ENCODE measurements at regions not wholly inside any gene's neighbourhood (a gene's known extent, or its start where the extent isn't known, plus 50 kb on each side); places are given as distances from the start of the nearest gene placed in this dataset.

DNA sequence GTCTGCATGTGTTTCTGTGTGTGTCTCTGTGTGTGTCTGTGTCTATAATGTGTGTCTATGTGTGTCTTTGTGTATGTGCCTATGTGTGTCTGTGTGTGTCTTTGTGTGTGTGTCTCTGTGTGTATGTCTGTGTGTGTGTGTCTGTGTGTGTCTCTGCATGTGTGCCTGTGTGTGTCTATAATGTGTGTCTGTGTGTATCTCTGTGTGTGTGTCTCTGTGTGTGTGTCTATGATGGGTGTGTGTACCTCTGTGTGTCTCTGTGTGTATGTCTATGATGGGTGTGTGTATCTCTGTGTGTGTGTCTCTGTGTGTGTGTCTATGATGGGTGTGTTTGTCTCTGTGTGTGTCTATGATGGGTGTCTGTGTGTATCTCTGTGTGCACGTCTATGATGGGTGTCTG is 126.2 kb upstream of the GPC1 start:
- no peak for DNase-seq (ENCODE audit: low read depth in 2 of 3, low spot score in 2 of 3)

DNA sequence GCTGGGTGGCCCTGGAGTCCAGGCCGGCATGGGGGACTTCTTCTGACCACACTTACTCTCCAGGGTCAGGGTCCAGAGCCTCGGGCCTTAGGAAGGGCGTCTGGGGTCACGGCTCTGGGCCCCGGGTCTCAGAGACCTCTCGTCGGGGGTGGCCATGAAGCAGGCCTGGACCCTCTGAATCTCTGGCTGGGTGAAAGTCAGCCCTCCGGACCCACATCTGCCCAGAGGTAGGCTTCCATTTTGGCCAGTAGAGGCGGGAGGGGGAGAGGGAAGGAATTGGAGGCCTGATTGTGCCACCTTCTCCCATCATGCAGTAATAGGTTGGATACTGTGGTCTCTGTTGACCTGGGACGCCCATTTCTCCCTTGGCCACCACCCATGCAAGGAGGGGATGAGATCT is 125.3 kb upstream of the GPC1 start:
- no peak for DNase-seq (ENCODE audit: low read depth in 2 of 3, low spot score in 2 of 3)

DNA sequence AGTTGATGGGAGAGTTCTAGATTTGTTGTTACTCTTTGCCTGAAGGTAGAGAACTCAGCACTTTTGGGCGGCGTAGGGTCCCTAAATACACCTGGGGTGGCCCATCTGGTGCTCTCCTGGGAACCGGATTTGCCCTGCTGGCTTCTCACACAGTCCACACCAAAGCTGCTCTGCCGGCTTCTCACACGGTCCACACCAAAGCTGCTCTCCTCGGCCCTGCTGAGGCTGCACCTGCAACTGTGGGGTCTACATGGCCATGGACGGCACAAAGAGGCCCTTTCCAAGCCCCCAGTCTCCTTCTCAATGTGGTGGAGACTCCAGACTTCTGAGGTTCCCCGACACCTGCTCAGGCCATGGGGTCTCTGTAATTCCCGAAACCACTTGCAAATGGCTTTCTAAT is 124.8 kb upstream of the GPC1 start:
- no peak for DNase-seq (ENCODE audit: low read depth in 2 of 3, low spot score in 2 of 3)

DNA sequence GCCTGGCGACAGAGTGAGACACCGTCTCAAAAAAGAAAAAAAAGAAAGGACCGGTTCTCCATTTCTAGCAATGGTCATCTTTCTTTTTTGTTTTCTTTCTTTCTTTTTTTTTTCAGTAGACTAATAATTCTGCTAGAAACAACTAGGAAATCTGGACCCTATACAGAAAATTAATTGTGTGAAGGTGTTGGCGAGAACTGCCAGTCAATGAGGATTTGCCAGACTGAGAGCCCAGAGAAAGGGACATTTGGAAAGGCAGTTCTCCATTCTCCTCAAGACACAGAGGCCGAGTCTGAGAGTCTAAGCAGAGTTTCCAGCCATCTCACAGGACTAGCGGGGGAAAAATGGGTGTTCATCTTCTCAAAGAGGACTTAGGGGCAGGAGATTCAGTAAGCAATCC is 123.6 kb upstream of the GPC1 start:
- DNase-seq (ENCODE audit: low read depth in 2 of 3, low spot score in 2 of 3): no peak

DNA sequence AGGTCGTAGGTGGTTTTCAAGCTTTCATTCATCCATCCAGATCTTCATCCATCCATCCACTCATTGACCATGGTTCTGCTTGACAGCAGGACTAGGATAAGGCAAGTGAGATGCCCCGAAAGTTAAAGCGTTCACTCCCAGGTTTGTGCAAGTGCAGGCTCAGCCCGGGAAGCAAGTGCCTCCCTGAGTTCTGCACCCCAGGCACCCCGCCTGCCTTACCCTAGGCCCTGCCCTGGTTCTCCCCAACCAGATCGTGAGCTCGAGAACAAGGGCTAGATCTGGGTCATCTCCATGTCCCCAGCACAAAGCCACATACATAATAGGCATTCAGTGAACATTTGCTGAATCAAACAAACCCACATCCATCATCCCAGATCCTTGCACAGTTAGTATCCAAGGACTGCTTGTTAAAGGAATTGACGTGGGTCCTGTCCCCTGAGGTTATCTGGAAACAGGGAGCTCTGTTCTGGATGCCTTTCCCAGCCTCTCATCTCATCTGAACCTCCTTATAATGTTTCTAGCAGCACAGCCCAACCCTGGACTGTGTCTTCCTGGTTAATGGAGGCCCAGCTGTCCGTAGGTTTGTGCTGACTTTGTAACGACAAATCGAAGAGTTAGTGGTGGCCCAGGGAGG is 116.1 kb upstream of the GPC1 start:
- no peak for DNase-seq (ENCODE audit: low read depth in 2 of 3, low spot score in 2 of 3)

DNA sequence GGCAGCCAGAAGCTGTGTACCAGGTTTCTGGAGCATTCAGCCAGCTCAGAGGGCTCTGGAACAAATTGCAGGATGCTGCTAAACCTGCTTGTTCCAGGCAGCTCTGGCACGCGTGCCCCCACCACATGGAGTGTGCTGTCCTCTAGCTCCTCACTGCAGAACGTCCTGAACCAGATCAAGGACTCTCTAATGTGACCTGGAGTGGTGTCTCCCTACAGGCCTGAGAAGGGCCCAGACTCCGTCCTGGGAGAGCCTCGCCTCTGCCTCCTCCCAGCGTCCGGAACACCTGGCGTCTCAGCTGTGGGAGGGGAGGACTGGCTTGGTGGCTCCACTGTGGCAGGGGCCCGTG is 115.6 kb upstream of the GPC1 start:
- DNase-seq (ENCODE audit: low read depth in 2 of 3, low spot score in 2 of 3): no peak

DNA sequence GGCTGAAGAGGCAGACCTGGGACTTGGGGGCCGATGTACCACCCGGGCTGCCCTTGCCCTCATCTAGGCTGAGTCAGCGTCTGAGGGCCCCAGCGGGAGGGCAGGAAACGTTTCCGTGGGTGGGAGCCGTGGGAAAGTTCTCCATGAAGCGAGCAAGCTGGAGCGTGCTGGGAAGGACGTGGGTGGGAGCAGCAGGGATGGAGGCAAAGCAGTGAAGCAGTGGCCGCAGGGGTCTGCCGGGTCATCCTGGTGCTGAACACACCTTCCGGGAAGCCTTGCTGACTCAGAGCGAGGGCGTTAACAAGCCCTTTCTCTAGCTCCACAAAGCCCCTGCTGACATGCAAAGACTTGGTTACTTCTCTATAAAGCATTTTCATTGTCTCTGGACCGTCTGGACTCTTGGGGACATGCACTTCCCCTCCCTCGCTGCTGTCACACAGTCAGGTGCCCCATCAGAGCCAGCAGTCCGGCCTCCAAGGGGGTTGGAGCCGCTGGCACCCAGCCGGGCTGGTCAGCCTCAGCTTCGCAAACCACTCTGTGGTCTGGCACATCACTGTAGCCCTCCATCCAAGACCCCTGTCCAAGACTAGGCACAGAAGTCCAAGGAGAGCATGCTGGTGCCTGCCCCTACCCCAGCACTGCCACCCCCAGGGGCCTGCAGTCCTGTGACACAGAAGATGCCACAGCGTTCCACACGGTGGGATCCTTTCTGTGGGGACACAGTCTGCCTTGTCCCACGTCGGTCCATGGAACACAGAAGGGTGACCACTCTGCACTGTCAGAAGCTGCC is 115.1 kb upstream of the GPC1 start:
- no peak for DNase-seq (ENCODE audit: low read depth in 2 of 3, low spot score in 2 of 3)

DNA sequence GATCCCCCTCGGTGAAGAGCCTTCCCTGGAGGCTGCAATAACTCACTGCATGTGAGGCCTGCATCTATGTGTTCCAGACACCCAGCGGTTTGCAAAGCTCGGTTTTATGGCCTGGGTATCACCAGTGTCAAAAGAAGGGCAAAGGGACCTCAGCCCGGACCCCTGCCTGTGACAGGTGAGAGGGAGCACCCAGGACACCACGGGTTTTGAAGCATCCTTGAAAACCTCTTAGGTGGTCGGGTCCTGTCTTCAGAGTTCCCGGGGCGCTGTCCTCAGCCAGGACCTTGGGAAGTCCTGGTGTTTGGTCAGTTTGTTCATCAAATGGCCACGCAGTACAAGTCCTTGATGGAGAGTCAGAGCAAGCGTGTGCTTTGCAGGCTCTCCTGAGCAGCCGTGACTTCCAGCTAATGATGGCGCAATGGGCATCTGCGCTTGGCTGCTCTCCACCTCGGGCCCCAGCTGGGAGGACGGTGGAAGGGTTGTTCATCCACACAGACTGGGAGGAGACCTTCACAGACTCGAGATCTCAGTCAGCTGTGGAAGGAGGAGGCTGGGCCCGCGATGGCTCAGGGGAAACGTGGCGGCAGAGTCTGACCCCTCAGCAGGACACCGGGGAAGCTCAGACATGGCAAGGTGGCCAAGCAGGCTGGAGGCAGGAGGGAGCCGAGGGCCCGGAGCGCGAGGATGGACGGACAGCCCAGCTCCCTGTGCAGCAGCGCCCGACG is 113.1 kb upstream of the GPC1 start:
- DNase-seq (ENCODE audit: low read depth in 2 of 3, low spot score in 2 of 3): no peak

DNA sequence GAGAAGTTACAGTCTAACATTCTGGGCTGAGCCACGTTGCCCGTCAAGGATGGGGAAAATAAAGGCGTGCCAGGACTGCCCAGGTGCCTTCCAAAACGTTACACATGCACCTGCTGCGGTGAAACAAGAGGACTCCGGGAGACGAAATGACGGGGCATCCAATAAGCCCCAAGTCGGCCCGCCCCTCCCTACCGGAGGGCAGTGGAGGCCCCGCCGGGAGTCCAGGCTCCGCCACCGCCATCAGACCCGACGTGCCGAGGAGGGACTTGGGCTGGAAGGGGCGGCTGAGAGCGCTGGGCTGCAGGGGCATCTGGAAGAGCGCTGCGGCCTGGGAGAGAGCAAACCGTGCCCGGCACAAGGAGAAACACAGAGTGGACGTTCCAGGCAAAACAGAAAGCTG is 112.5 kb upstream of the GPC1 start:
- no peak for DNase-seq (ENCODE audit: low read depth in 2 of 3, low spot score in 2 of 3)

DNA sequence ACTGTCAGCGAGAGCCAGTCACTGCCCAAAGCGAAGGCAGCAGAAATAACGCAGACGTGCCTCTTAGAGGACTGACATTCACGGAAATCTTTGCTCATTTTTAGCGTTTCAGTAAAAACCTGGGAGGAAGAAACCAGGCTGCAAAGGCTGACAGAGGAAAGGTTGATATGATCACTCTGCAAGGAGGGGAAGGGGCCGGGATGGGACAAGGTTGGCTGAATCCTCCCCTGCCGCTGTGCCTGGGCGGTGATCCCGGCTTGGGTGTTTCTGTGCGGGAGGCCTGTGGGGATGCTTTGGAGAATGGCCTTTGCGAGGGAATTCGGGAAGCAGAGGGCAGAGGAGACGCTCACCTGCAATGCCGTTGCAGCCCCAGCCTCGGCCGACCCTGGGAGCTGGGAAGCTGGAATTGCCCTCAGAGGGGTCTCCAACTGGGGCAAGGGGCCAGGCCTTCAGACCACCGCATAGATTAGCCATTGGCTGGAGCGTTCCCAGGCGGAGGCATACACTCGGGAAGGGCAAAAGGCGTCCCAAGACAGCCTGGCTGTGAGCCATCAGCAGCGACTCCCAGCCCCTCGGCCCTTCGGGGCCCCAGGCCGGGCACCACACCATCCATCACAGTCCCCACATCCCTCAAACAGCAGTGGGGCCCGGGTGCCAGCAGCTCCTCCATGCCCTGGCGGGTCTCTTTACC is 111.7 kb upstream of the GPC1 start:
- DNase-seq (ENCODE audit: low read depth in 2 of 3, low spot score in 2 of 3): no peak

DNA sequence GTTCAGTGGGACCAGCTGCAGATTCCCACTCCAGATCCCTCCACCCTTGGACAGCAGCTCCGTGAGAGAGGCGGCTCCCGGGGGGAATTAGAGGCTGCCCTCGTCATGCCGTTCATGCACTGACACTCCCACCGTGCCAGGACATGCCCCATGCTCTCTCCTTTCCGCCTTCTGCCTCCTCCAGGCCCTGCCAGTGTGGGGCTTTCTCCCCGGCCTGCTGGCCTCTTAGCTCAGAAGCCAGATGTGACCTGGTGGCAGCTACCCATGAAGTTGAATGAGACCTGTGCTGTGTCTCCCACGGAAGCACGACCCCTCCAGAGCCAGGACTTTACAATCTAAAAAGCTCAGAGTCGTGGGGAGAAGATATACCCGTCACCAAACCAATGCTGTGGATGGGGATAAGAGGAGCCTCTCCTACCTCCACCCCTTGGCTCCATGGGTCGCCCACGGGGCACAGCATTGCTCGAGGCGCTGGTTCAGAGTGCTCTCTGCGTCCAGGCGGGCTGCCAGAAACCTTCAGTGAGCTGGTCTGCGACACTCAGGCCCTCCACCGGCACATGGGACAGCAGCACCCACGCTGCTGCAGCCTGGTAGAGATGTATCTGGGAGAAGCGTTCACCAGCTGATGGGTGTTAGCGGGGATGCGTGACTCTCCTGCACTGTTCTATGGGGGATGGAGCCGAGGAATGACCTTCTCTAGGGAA is 111.0 kb upstream of the GPC1 start:
- no peak for DNase-seq (ENCODE audit: low read depth in 2 of 3, low spot score in 2 of 3)

DNA sequence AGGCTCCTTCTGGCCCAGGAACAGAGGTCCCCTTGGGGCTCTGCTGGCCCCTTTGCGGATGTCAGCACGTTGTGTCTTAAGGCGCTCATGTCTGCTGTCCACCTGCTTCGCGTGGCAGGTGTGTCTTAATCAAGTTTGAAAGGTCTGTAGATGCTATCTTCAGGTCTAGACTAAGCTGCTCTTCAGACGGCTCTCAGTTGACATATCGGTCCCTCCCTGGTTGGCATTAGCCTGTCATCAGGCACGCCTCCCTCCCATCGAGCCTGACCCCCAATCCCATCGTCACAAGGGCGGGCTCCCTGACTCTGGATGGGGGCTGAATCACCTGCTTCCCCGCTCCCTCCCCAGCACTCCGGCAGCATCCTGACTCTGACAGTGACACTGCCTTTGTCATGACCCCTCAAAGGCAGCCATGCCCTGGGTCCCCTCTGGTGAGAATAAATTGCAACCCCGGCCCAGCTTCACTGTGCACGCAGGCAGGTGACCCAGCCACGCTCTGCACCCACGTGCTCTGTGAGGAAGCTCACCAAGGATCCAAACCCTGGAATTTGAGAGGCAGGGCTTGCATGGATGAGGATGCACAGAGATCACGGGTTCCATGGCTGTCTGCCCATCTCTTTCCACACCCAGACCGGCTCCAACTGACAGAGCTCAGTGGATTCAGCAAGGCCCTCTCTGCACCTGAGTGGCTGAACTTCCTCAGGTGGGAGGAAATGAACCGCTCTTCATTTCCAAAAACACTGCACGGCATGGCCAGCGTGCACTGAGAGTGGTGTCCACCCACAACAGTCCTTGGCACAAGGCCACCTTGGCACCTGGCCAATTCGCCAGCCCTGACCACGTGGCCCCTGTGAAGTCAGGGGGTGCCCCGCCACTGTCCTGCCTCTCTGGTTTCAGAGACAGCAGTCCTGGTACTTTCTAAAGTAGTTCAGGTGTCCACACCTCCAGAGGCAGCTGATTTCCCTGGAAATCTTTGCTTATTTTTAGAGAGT is 110.2 kb upstream of the GPC1 start:
- DNase-seq (ENCODE audit: low read depth in 2 of 3, low spot score in 2 of 3): no peak

DNA sequence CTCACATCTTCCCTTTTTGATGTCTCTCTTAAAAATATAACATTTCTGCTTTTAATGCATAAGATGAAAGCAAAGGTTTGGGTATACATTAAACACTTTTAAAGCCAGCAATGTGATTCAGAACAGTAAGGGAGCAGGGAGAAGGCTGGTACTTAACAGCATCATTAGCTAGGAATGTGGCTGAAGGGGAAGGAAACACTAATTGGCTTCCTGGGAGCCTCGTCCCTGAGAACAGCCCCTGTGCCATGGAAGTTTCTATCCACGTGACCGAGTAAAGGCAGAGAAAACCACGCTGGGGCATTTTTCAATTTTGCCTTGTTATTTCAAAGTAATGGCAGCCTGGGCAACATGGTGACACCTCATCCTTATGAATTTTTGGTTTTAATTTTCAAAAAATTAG is 109.2 kb upstream of the GPC1 start:
- DNase-seq (ENCODE audit: low read depth in 2 of 3, low spot score in 2 of 3): no peak

DNA sequence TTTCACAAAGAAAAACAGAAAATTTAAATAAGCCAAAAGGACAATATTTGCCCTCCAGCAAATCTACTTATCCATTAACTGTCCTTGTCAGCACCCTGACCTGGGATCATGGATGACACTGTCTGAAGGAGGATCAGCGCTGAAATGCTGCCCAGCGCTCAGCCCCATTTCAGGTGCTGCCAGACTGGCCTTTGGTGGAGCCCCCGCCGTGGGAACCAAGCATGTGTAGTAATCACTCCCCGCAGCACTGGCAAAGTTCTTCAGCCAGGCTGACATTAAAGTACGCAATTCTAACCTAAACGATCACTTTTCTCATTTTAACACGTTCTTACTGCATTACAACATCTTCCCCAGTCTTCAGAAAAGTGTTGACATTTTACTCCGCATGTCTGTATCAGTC is 108.6 kb upstream of the GPC1 start:
- no peak for DNase-seq (ENCODE audit: low read depth in 2 of 3, low spot score in 2 of 3)

DNA sequence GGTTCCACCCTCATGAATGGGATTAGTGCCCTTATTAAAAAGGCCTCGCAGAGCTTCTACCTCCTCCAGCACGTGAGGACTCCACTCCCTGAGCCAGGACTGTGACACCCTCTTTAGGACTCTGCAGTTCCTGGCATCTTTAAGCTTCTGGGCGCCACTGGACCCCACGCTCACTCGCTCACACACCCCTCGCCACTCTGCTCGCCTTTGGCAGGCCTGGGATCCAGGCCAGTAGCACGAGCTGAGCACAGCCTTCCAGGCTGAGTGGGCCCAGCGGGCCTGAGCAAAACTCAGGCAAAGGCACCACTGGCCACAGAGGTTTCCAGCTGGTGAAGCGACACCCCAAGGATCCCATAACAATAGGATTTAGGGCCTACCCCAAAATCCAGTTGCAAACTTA is 107.9 kb upstream of the GPC1 start:
- no peak for DNase-seq (ENCODE audit: low read depth in 2 of 3, low spot score in 2 of 3)

DNA sequence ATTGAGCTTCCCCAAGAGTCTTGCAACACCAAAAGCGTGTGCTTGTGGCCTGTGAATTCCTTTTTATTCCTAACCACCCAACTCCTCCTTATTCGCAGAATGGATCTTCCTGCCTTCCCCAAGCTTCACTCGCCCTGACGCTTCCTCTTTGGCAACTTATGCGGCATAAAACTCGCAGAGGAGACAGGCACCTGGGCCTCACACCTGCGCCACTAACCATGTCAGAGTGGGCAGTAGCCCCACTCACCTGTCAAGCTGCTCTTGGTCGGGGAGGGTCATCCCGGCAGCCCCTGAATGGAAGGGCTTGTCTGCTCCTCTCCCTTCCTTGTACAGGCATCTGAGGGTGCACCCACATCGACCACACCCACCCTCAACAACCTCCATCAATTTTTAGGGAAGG is 106.9 kb upstream of the GPC1 start:
- no peak for DNase-seq (ENCODE audit: low read depth in 2 of 3, low spot score in 2 of 3)

DNA sequence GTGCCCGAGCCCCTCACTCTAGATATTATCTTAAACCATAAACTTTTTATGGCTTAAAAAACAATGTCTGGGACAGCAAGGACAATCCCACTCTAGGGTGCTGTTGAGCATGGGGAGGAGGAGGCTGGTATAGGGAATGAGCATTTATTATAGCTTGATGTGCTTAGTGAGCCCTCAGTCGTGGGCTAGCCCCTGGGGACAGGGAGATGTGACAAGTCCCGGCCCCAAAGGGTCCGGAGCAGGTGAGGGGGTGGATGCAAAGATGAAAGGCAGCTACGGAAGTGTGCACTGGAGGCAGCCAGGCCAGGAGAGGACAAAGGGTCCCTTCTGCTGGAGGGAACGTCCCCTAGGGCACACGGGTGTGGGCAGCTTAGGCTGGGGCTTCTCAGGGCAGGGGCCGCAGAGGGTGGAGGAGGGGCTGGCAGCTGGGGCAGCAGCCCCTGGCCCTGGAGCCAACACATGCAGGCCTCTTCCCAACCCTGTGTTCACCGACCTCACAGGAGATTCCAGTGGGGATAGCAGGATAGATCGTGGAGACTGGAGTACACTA is 106.3 kb upstream of the GPC1 start:
- DNase-seq (ENCODE audit: low read depth in 2 of 3, low spot score in 2 of 3): no peak

DNA sequence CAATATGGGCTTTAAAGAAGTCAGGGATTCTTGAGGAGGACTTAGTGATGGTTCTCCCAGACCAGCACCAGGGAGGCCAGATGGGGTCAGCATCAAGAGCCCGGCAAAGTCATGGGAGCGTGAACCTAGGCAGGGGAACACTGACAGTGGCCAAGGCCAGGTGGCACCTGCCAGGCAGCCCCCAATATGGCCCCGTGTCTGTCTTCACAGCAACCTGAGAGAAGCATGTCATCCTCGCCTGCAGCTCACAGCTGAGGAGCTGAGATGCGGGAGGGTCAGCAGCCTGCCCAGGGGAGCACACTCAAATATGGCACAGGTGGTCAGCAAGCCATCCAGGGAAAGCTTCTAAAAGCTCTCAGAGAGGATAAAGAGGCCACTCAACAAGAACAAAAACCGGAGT is 105.7 kb upstream of the GPC1 start:
- DNase-seq (ENCODE audit: low read depth in 2 of 3, low spot score in 2 of 3): no peak

DNA sequence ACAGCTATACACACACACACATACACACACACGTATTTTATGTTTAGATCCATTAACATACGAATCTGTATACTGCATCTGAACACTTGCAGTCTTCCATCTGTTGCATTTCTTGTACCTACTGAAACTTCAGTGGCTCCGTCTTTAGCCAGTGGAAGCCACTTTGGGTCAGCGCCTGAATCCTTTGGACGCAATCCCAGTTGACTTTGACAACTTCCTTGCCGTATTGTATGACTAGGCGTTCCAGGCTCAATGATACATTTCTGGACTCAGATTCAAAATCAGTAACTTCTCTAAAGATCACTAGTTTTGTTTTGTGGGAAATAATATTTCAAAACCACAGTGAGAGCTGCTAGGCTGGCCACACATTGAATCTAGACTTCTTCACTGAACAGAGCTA is 101.5 kb upstream of the GPC1 start:
- no peak for DNase-seq (ENCODE audit: low read depth in 2 of 3, low spot score in 2 of 3)
